ENCODE measurements at regions not wholly inside any gene's neighbourhood (a gene's known extent, or its start where the extent isn't known, plus 50 kb on each side); places are given as distances from the start of the nearest gene placed in this dataset.

- H3K4me3 ChIP-seq (ENCODE audit: low read length): no peak overlapping the region
- DNase-seq (ENCODE audit: low read depth): peak; percentile 97
- no peak for TF ChIP-seq CTCF (conservative IDR thresholded peaks at IDR 0.05; ENCODE audit: low read length)
These were observed 195.7 kb upstream of the TUT7 start for GRCh38 chr9:86549920-86550319.

- no peak for TF ChIP-seq CTCF (conservative IDR thresholded peaks at IDR 0.05; ENCODE audit: low read length)
- peak; percentile 99 for DNase-seq (ENCODE audit: low read depth)
- no peak overlapping the region for H3K4me3 ChIP-seq (ENCODE audit: low read length)
These were observed 195.2 kb upstream of the TUT7 start for GRCh38 chr9:86549401-86549811.

DNA sequence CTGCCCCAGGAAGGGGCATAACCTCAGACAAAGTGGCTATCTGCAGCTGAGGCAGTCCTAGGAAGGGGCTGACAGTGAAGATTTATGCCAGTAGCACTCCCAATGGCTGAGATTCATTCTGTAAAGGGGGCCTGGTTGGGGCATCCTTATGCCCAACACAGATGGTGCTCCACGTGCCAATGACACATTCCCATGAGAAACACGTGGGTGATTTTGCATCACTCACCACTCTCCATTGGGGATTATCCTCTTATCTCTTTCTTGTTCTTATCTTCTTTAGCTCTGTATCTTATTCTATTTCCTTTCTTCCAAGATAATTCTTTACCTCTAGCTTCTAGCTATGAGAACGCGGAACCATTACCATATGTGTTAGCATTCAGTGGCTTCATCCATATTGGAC, 194.0 kb upstream of the TUT7 start:
- H3K4me3 ChIP-seq (ENCODE audit: low read length): no peak overlapping the region
- DNase-seq (ENCODE audit: low read depth): no peak
- no peak for TF ChIP-seq CTCF (conservative IDR thresholded peaks at IDR 0.05; ENCODE audit: low read length)

GRCh38 chr9:86547571-86547970, 193.4 kb upstream of the TUT7 start:
- DNase-seq (ENCODE audit: low read depth): no peak
- no peak overlapping the region for H3K4me3 ChIP-seq (ENCODE audit: low read length)
- no peak for TF ChIP-seq CTCF (conservative IDR thresholded peaks at IDR 0.05; ENCODE audit: low read length)

- H3K4me3 ChIP-seq (ENCODE audit: low read length): no peak overlapping the region
- TF ChIP-seq CTCF (conservative IDR thresholded peaks at IDR 0.05; ENCODE audit: low read length): no peak
- no peak for DNase-seq (ENCODE audit: low read depth)
These were observed 192.5 kb upstream of the TUT7 start for GRCh38 chr9:86546712-86547111.

GRCh38 chr9:86545090-86545489, 190.9 kb upstream of the TUT7 start:
- H3K4me3 ChIP-seq (ENCODE audit: low read length): no peak overlapping the region
- no peak for TF ChIP-seq CTCF (conservative IDR thresholded peaks at IDR 0.05; ENCODE audit: low read length)
- peak; percentile 88 for DNase-seq (ENCODE audit: low read depth)

GRCh38 chr9:86541014-86541570, 186.9 kb upstream of the TUT7 start:
- H3K4me3 ChIP-seq (ENCODE audit: low read length): no peak overlapping the region
- TF ChIP-seq CTCF (conservative IDR thresholded peaks at IDR 0.05; ENCODE audit: low read length): no peak
- DNase-seq (ENCODE audit: low read depth): peak; percentile 24
